ENCODE measurements at regions not wholly inside any gene's neighbourhood (a gene's known extent, or its start where the extent isn't known, plus 50 kb on each side); places are given as distances from the start of the nearest gene placed in this dataset.
A peak's percentile ranks its signal among the peaks of the same experiment; 100 is the strongest.
"Not testable (repeated sequence)": the region's sequence is repeated elsewhere in the genome, so short reads cannot be mapped to it uniquely, and the experiment has no call there.

- peak; percentile 78 for DNase-seq
Observed at GRCh38 chr14:37650356-37651037, 55.1 kb downstream of the TTC6 start.

GRCh38 chr14:37652042-37652441, 56.6 kb downstream of the TTC6 start:
- DNase-seq, result no peak

DNA sequence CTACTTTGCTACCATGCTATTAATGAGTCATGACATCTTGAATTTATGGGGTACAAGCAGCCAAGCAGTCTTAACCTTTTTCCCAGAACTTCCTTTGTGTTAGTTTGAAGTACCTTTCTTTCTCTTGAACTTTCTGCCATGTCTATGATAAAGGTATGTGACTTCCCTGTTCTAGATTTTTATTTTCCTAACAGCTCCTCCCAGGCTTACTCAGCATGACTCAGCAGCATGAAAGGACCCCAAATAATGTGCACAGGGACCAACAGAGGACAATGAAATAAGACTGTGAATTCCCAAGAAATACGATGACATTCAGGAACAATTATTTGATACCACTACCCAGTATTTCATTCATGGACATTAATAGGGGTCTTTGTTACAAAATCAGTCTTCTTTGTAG, 60.0 kb downstream of the TTC6 start:
- DNase-seq, result no peak

- DNase-seq, result peak; percentile 82
Observed at GRCh38 chr14:37658156-37658555, 62.7 kb downstream of the TTC6 start.

DNA sequence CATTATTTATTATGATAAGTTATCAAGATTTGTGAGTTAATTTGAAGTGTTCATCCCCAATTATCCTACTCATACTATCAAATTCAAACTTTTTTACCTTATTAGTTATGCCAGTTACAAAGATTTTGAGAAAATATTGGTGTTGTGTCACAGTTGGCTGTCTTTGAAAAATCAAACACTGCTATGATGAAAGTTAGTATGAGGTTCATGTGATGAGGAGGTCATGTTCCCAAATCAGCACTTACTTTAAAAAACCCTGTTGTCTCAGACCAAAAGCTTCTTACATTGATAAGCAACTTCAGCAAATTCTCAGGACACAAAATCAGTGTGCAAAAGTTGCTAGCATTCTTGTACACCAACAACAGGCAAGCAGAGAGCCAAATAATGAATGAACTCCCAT, 68.1 kb downstream of the TTC6 start:
- DNase-seq, result no peak

GRCh38 chr14:37665479-37665878, 70.0 kb downstream of the TTC6 start:
- DNase-seq, result no peak

DNA sequence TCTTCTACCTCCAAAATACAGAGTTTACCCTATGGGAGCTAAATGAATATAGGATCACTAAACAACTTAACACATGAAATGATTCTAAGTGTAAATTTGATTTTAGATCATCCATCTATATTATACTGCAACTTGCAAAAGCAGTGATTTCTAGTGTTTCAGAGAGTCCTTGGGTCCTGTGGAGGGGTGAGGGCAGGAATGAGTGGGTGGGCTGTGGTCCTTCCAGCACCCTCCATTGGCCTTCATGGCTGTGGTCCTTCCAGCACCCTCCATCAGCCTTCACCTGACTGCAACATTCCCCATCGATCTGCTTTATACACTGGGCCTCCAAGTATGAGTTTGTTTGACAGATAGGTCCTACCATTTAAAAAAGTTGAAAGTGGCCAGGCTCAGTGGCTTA, 70.5 kb downstream of the TTC6 start:
- DNase-seq, result no peak

GRCh38 chr14:37668646-37669045, 73.2 kb downstream of the TTC6 start:
- DNase-seq, result no peak

- peak; percentile 16 for DNase-seq
Observed at GRCh38 chr14:37669242-37669641, 73.8 kb downstream of the TTC6 start.

DNA sequence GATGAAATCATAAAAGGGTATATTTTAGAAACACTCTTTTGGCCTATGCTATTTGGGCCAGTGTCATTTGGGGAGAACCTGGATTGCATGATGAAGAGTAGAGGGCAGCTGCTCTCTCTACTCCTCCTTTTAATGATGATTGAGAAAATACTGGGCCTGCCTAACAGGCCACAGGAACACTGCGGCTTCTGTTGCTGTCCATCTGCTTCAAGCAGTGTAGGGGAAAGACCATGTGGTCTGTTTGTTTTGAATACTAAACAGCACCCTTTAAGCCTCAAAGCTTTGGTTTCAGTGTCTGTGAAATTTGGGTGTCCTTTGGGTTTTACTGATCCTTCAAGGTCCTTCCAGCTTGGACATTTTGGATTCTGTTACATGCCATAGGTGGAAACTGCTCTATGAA, 78.0 kb downstream of the TTC6 start:
- peak; percentile 56 for DNase-seq

DNA sequence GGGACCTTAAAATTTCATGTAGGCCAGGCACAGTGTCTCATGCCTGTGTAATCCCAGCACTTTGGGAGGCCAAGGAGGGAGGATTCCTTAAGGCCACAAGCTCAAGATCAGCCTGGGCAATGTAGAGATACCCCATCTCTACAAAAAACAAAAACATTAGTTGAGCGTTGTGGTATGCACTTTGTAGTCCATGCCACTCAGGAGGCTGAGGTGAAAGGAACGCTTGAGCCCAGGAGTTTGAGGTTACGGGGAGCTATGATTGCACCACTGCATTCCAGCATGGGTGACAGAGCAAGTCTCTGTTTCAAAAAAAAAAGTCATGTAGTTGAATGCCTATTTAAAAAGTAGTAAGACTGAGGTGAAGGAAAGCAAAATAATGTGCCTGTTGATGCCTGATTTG, 83.5 kb downstream of the TTC6 start:
- DNase-seq, result no peak

GRCh38 chr14:37681486-37681885, 86.1 kb downstream of the TTC6 start:
- DNase-seq, result no peak

- DNase-seq, result not testable (repeated sequence)
Observed at GRCh38 chr14:37692680-37693079, 97.3 kb downstream of the TTC6 start.

DNA sequence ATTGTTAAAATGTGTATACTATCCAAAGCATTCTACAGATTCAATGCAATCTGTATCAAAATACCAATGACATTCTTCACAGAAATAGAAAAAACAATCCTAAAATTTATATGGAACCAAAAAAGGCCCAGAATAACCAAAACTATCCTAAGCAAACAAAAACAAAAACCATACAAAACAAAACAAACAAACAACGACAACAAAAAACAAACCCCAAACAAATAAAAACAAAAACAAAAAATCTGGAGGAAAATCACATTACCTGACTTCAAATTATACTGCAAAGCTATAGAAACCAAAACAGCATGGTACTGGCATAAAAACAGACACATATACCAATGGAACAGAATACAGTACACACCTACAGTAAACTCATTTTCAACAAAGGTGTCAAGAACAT, 98.0 kb downstream of the TTC6 start:
- DNase-seq, result not testable (repeated sequence)

DNA sequence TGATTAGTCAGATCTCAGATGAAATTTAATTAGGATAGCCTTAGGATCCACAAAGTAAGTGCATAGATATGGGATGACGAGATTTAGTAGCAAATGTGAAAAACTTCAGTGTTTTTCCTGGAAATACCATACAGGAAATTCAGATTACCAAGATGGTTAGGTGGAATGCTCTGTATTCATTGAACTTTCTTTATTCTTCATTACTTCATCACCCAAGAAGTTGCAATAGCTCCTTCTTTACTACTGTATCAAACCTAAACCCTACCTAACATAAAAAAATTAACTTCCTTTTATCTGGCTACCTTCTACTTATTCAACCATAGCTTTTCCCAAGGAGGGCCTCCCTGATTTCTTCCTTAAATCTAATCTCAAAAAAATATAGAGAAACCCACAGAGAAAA, 100.4 kb downstream of the TTC6 start:
- no peak for DNase-seq

GRCh38 chr14:37697489-37698121, 102.2 kb downstream of the TTC6 start:
- no peak for DNase-seq

- DNase-seq, result no peak
Observed at GRCh38 chr14:37698840-37699777, 103.7 kb downstream of the TTC6 start.

DNA sequence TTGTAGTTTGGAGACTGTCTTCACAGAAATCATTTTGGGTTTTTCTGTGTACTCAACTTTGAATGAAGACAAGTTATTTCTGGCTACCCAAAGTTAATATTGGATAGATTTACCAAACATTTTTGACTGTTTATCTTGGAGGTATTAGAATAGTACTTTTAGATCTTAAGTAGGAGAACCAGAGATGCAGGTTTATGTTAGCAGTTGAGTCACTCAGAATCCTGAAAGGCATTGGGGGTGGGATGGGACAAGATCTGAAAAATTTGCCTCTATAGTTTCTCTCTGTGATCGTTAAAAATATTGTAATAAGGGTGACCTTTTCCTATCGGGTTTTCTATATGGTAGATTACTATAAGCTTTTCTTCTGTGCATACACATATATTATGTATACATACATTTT, 112.3 kb downstream of the TTC6 start:
- DNase-seq, result no peak

GRCh38 chr14:37708481-37708880, 113.1 kb downstream of the TTC6 start:
- DNase-seq, result no peak

- DNase-seq, result peak; percentile 41
Observed at GRCh38 chr14:37709419-37710195, 114.2 kb downstream of the TTC6 start.

GRCh38 chr14:37711356-37711830, 116.0 kb downstream of the TTC6 start:
- DNase-seq, result no peak

DNA sequence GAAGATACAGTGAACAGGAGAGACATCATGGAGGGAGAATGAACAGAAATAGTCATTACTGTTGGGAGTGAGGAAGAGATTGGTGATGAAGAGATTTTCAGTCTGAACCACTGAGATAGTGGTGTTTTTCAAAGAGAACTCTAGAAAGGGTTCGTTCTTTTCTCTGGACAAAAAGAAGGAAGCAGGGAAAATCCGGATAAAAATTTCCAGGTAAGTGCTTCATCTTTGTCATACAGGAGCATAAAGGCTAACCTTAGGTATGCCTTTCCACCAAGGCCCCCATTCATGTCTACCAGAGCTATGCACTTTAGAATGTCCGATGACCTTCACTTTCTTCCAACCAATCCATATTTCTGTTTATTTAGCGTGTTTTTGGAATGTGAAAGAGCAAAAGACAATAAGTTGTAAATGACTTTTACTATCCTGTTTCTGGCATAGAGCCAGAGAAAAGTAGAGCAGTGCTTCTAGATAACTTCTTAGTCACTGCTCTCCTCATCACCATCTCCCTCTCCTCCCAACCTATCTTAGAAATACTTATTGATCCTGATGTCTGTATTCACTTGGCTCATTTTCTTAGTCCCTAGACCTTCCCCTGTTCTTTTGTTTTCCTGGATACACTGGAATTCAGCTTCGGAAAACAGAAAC, 116.5 kb downstream of the TTC6 start:
- DNase-seq, result no peak
